CD14-positive monocyte (primary cell): ENCODE measurements at regions not wholly inside any gene's neighbourhood (a gene's known extent, or its start where the extent isn't known, plus 50 kb on each side); places are given as distances from the start of the nearest gene placed in this dataset.
"Not testable (repeated sequence)": the region's sequence is repeated elsewhere in the genome, so short reads cannot be mapped to it uniquely, and the experiment has no call there.

Experiments
- DNase-seq, 3 donors: peaks; one replicate each; pipeline ENCODE4 v3.0.0-alpha.2; 2011 to 2022
- H2AFZ ChIP-seq: 2 replicates; pipeline ENCODE4 v1.6.0; 2012; ENCODE audit warnings: mild to moderate bottlenecking, low read depth, low read length, inconsistent platforms; ENCODE audit not compliant: insufficient read depth, poor library complexity, severe bottlenecking
- H3K27ac ChIP-seq, 2 donors: 1 replicate in 1 of 2; 2 replicates in 1 of 2; pipeline ENCODE4 v1.5.1; 2012 to 2013; ENCODE audit warnings: low read length in 2 of 2, control low read depth in 1 of 2, inconsistent platforms in 1 of 2, low read depth in 1 of 2, mild to moderate bottlenecking in 1 of 2
- H3K27me3 ChIP-seq, 2 donors: one replicate each; pipeline versions ENCODE4 v1.6.0 to v1.6.1; 2011 to 2013; ENCODE audit warnings: low read length in 2 of 2; ENCODE audit not compliant: control insufficient read depth in 2 of 2, insufficient read depth in 2 of 2
- H3K36me3 ChIP-seq, 2 donors: replicated peaks in 1 of 2; 1 replicate in 1 of 2; 2 replicates in 1 of 2; pipeline versions ENCODE4 v1.5.1 to v1.6.1; 2012 to 2013; ENCODE audit warnings: low read length in 2 of 2, control low read depth in 1 of 2, inconsistent platforms in 1 of 2, mild to moderate bottlenecking in 1 of 2; ENCODE audit not compliant: insufficient read depth in 2 of 2, control insufficient read depth in 1 of 2
- H3K4me1 ChIP-seq, 2 donors: 1 replicate in 1 of 2; 2 replicates in 1 of 2; pipeline versions ENCODE4 v1.5.1 to v1.6.1; 2012 to 2013; ENCODE audit warnings: low read length in 2 of 2, control low read depth in 1 of 2, inconsistent platforms in 1 of 2, mild to moderate bottlenecking in 1 of 2, moderate library complexity in 1 of 2; ENCODE audit not compliant: insufficient read depth in 2 of 2, control insufficient read depth in 1 of 2
- H3K4me2 ChIP-seq: replicated peaks from 2 replicates; pipeline ENCODE3; 2012; ENCODE audit warnings: low read length, moderate library complexity, mild to moderate bottlenecking; ENCODE audit not compliant: poor library complexity, severe bottlenecking; ENCODE audit errors: extremely low read depth
- H3K4me3 ChIP-seq, 3 experiments: fragments of 200-600 bp in 1 of 3; sonication (generic) in 1 of 3; replicated peaks in 1 of 3; 1 replicate in 2 of 3; 2 replicates in 1 of 3; pipeline ENCODE4 v1.5.1; 2011 to 2013; ENCODE audit warnings: low read length in 3 of 3, mild to moderate bottlenecking in 3 of 3, control low read depth in 2 of 3, low read depth in 2 of 3, inconsistent platforms in 1 of 3, moderate library complexity in 1 of 3
- H3K79me2 ChIP-seq: 2 replicates; pipeline ENCODE4 v1.6.0; 2012; ENCODE audit warnings: mild to moderate bottlenecking, control low read depth, inconsistent platforms, low read length, moderate library complexity; ENCODE audit not compliant: insufficient read depth
- H3K9ac ChIP-seq: 2 replicates; pipeline ENCODE4 v1.6.0; 2017; ENCODE audit warnings: low read length, mild to moderate bottlenecking; ENCODE audit not compliant: insufficient read depth, poor library complexity, severe bottlenecking
- H3K9me3 ChIP-seq, 2 donors: replicated peaks in 1 of 2; 1 replicate in 1 of 2; 2 replicates in 1 of 2; pipeline versions ENCODE4 v1.5.1 to v1.6.1; 2012 to 2013; ENCODE audit warnings: low read length in 2 of 2, control low read depth in 1 of 2; ENCODE audit not compliant: control insufficient read depth in 1 of 2, insufficient read depth in 1 of 2
- H4K20me1 ChIP-seq: 2 replicates; pipeline ENCODE4 v1.6.0; 2012; ENCODE audit warnings: mild to moderate bottlenecking, low read length, control low read depth, moderate library complexity; ENCODE audit not compliant: insufficient read depth
- H3K27ac Mint-ChIP-seq, 7 donors: one replicate each; pipeline ENCODE4 v1.8.0; 2020; ENCODE audit warnings: mild to moderate bottlenecking in 7 of 7, mixed read lengths in 7 of 7, moderate library complexity in 6 of 7, inconsistent platforms in 2 of 7
- H3K27me3 Mint-ChIP-seq, 3 donors: one replicate each; pipeline ENCODE4 v1.8.0; 2021 to 2022; ENCODE audit warnings: low read depth in 3 of 3, mild to moderate bottlenecking in 3 of 3, mixed read lengths in 3 of 3, moderate library complexity in 3 of 3, inconsistent platforms in 1 of 3
- H3K36me3 Mint-ChIP-seq, 2 donors: one replicate each; pipeline ENCODE4 v1.8.0; 2020; ENCODE audit warnings: mixed read lengths in 2 of 2, inconsistent platforms in 1 of 2, mild to moderate bottlenecking in 1 of 2
- H3K4me1 Mint-ChIP-seq: one replicate; pipeline ENCODE4 v1.8.0; 2020; ENCODE audit warnings: mild to moderate bottlenecking, mixed read lengths
- H3K4me3 Mint-ChIP-seq, 2 donors: one replicate each; pipeline ENCODE4 v1.8.0; 2020; ENCODE audit warnings: mild to moderate bottlenecking in 2 of 2, mixed read lengths in 2 of 2, moderate library complexity in 1 of 2
- H3K9me3 Mint-ChIP-seq, 7 donors: one replicate each; pipeline ENCODE4 v1.8.0; 2020 to 2022; ENCODE audit warnings: mixed read lengths in 7 of 7, mild to moderate bottlenecking in 6 of 7, moderate library complexity in 6 of 7, inconsistent platforms in 2 of 7
- WGBS: methylation state at CpG from one replicate; pipeline ENCODE4 v1.1.5; 2013; ENCODE audit warnings: missing lambda C conversion rate; ENCODE audit not compliant: insufficient coverage; 5-methylcytosine and 5-hydroxymethylcytosine counted together
- intact Hi-C, 2 donors: fragments of 100-400 bp; cut with micrococcal nuclease; formaldehyde crosslinking; loops; one replicate each; pipeline versions ENCODE4 v1.15.0 to v1.15.1; 2023

- WGBS, result no CpG with 5 or more reads among the region's 4 CpGs
- H3K27me3 Mint-ChIP-seq, H3K27ac ChIP-seq, H3K4me3 ChIP-seq, H3K9me3 ChIP-seq, H3K9ac ChIP-seq, H3K27ac Mint-ChIP-seq, H4K20me1 ChIP-seq, DNase-seq, H3K27me3 ChIP-seq, H3K4me3 Mint-ChIP-seq, H3K4me1 ChIP-seq, H3K9me3 Mint-ChIP-seq, H3K4me1 Mint-ChIP-seq, H3K4me2 ChIP-seq, H3K79me2 ChIP-seq, intact Hi-C loops, H3K36me3 ChIP-seq, H2AFZ ChIP-seq, H3K36me3 Mint-ChIP-seq: not testable (repeated sequence)
Measured at GRCh38 chrX:63176578-63176977, 174.6 kb downstream of the SPIN4 start.

GRCh38 chrX:63173841-63174718 lies 177.1 kb downstream of the SPIN4 start:
- H3K9ac ChIP-seq, H4K20me1 ChIP-seq, H3K27me3 ChIP-seq, H3K4me1 Mint-ChIP-seq, H3K36me3 Mint-ChIP-seq, H3K36me3 ChIP-seq, intact Hi-C loops, H3K9me3 Mint-ChIP-seq, H3K9me3 ChIP-seq, H3K27me3 Mint-ChIP-seq, H3K27ac Mint-ChIP-seq, H3K79me2 ChIP-seq, H3K4me1 ChIP-seq, H3K4me3 ChIP-seq, H3K4me3 Mint-ChIP-seq, H3K4me2 ChIP-seq, DNase-seq, H2AFZ ChIP-seq, H3K27ac ChIP-seq: not testable (repeated sequence)
- WGBS, result no CpG with 5 or more reads among the region's 8 CpGs

- H3K4me3 Mint-ChIP-seq, H3K27me3 Mint-ChIP-seq, H3K4me2 ChIP-seq, H3K4me1 ChIP-seq, H3K9me3 Mint-ChIP-seq, H3K27me3 ChIP-seq, H3K4me1 Mint-ChIP-seq, H2AFZ ChIP-seq, H3K36me3 Mint-ChIP-seq, H3K27ac Mint-ChIP-seq, H3K79me2 ChIP-seq, H3K36me3 ChIP-seq, H3K27ac ChIP-seq, DNase-seq, H3K9me3 ChIP-seq, H3K4me3 ChIP-seq, H3K9ac ChIP-seq, intact Hi-C loops, H4K20me1 ChIP-seq: not testable (repeated sequence)
- WGBS, result no CpG with 5 or more reads among the region's 4 CpGs
Measured at GRCh38 chrX:63169416-63169815, 181.7 kb downstream of the SPIN4 start.

- H3K27ac Mint-ChIP-seq, H3K27me3 Mint-ChIP-seq, H3K36me3 Mint-ChIP-seq, DNase-seq, H3K36me3 ChIP-seq, H3K4me1 ChIP-seq, H3K79me2 ChIP-seq, H3K4me1 Mint-ChIP-seq, H3K27me3 ChIP-seq, H3K9ac ChIP-seq, H3K4me3 Mint-ChIP-seq, H3K9me3 Mint-ChIP-seq, H3K4me3 ChIP-seq, H2AFZ ChIP-seq, intact Hi-C loops, H3K27ac ChIP-seq, H3K9me3 ChIP-seq, H4K20me1 ChIP-seq, H3K4me2 ChIP-seq: not testable (repeated sequence)
- no CpG with 5 or more reads among the region's 1 CpG for WGBS
Measured at GRCh38 chrX:63168949-63169348, 182.2 kb downstream of the SPIN4 start.
